HuH-7 (cell line): ENCODE measurements at regions not wholly inside any gene's neighbourhood (a gene's known extent, or its start where the extent isn't known, plus 50 kb on each side); places are given as distances from the start of the nearest gene placed in this dataset.
"Not testable (repeated sequence)": the region's sequence is repeated elsewhere in the genome, so short reads cannot be mapped to it uniquely, and the experiment has no call there.

Experiments
- DNase-seq: peaks from one replicate; pipeline ENCODE4 v3.0.0; 2011; ENCODE audit warnings: low spot score

- not testable (repeated sequence) for DNase-seq
Observed at GRCh38 chr18:73101491-73101890, 233.7 kb upstream of the NETO1 start.

- DNase-seq = no peak
Observed at GRCh38 chr18:73099759-73100158, 232.0 kb upstream of the NETO1 start.

- no peak for DNase-seq
Observed at GRCh38 chr18:73093687-73094250, 226.0 kb upstream of the NETO1 start.

GRCh38 chr18:73088445-73088844, 220.7 kb upstream of the NETO1 start:
- DNase-seq = no peak

- DNase-seq = no peak
Observed at GRCh38 chr18:73087282-73087977, 219.6 kb upstream of the NETO1 start.

- DNase-seq = no peak
Observed at GRCh38 chr18:73079920-73080319, 212.1 kb upstream of the NETO1 start.

GRCh38 chr18:73060666-73061288, 193.0 kb upstream of the NETO1 start:
- DNase-seq = no peak

GRCh38 chr18:73059280-73059679, 191.5 kb upstream of the NETO1 start:
- DNase-seq = no peak

- DNase-seq = no peak
Observed at GRCh38 chr18:73047688-73048087, 179.9 kb upstream of the NETO1 start.

- no peak for DNase-seq
Observed at GRCh38 chr18:73045037-73045436, 177.2 kb upstream of the NETO1 start.

GRCh38 chr18:73043611-73044010, 175.8 kb upstream of the NETO1 start:
- DNase-seq = no peak

GRCh38 chr18:73043211-73043610, 175.4 kb upstream of the NETO1 start:
- no peak for DNase-seq

GRCh38 chr18:73040247-73040646, 172.5 kb upstream of the NETO1 start:
- no peak for DNase-seq

GRCh38 chr18:73038336-73038735, 170.5 kb upstream of the NETO1 start:
- DNase-seq = no peak

GRCh38 chr18:73023975-73024374, 156.2 kb upstream of the NETO1 start:
- DNase-seq = no peak

GRCh38 chr18:73009691-73010090, 141.9 kb upstream of the NETO1 start:
- no peak for DNase-seq

- DNase-seq = no peak
Observed at GRCh38 chr18:73007915-73008308, 140.1 kb upstream of the NETO1 start.

- no peak for DNase-seq
Observed at GRCh38 chr18:73007195-73007914, 139.6 kb upstream of the NETO1 start.

GRCh38 chr18:73006331-73006730, 138.5 kb upstream of the NETO1 start:
- DNase-seq = no peak

- DNase-seq = no peak
Observed at GRCh38 chr18:73004260-73004659, 136.5 kb upstream of the NETO1 start.

- no peak for DNase-seq
Observed at GRCh38 chr18:72999971-73000607, 132.3 kb upstream of the NETO1 start.

- no peak for DNase-seq
Observed at GRCh38 chr18:72995558-72995957, 127.8 kb upstream of the NETO1 start.

GRCh38 chr18:72993250-72993649, 125.5 kb upstream of the NETO1 start:
- no peak for DNase-seq
